Heart left ventricle (tissue), 13 donors: ENCODE measurements at regions not wholly inside any gene's neighbourhood (a gene's known extent, or its start where the extent isn't known, plus 50 kb on each side); places are given as distances from the start of the nearest gene placed in this dataset.

Source experiments
- POLR2A ChIP-seq, 2 donors: fragments of 450-650 bp; IDR thresholded peaks; one replicate each; pipeline ENCODE4 v1.6.1; 2017; ENCODE audit warnings: antibody characterized with exemption in 2 of 2, mild to moderate bottlenecking in 2 of 2, moderate library complexity in 2 of 2
- TF ChIP-seq, protein P1 (sequence below), 12 donors: fragments of 200-600 bp; sonication (generic) in 4 of 12; IDR thresholded peaks; one replicate each; pipeline versions ENCODE4 v1.5.0 to v1.8.0; 2018 to 2022; ENCODE audit warnings: antibody characterized with exemption in 12 of 12, mild to moderate bottlenecking in 5 of 12
- donor health status: ischemic (EF 13 %, LVEDD 7.1; RV severe dilation, severe dysfunction).
- donor health status: DM: no; HTN: yes; CAD: no.
- donor health status: DM: no; HTN: no; CAD: no.
- donor health status: ischemic (EF 25% LVEDD 6.9; RV normal size, moderate dysfunction).
- donor health status: ischemic (EF 25% LVEDD 5.7; RV mildly dilated, moderate dysfunction).
- donor health status: ischemic (EF 35%, LVEDD 5.7; RV mildly dilated, moderate dysfunction).
- donor health status: nonischemic (EF 11% LVEDD 7.7; RV severe dilation, severe dysfunction).
- donor health status: DM: yes; HTN: yes; CAD: no.
- donor health status: PGD.
- donor health status: ischemic (EF 29% LVEDD 5.4; RV normal size, mild dysfunction).
- donor health status: nonischemic (EF 23%, LVEDD 6.1; RV moderate dilation, normal function).

DNA sequence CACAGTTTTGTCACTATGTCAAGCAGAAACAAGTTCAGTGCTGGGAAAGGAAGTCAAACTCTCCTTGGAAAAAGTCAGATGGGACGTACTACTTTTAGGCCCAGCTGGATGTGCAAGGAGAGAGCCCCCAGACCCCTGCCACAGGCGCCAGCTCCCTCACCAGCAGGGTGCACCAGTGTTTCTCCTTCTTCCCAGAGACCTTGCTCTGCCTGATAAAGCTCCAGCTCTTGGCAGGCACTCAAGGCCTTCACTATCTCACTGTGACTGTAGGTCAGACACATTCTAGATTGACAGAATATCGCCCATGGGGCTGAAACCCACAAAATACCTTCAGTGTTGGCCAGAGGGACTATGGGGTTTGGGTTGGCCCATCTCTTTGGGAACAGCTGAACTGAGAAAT lies 54.8 kb upstream of the CHRNB4 start:
- TF ChIP-seq, protein P1, sequence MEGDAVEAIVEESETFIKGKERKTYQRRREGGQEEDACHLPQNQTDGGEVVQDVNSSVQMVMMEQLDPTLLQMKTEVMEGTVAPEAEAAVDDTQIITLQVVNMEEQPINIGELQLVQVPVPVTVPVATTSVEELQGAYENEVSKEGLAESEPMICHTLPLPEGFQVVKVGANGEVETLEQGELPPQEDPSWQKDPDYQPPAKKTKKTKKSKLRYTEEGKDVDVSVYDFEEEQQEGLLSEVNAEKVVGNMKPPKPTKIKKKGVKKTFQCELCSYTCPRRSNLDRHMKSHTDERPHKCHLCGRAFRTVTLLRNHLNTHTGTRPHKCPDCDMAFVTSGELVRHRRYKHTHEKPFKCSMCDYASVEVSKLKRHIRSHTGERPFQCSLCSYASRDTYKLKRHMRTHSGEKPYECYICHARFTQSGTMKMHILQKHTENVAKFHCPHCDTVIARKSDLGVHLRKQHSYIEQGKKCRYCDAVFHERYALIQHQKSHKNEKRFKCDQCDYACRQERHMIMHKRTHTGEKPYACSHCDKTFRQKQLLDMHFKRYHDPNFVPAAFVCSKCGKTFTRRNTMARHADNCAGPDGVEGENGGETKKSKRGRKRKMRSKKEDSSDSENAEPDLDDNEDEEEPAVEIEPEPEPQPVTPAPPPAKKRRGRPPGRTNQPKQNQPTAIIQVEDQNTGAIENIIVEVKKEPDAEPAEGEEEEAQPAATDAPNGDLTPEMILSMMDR (IDR thresholded peaks at IDR 0.05), result peak in 3 of 12 donors; percentile 10 to 28 (median 24)
- no peak for TF ChIP-seq POLR2A (IDR thresholded peaks at IDR 0.05)
